ENCODE measurements at regions not wholly inside any gene's neighbourhood (a gene's known extent, or its start where the extent isn't known, plus 50 kb on each side); places are given as distances from the start of the nearest gene placed in this dataset.

DNA sequence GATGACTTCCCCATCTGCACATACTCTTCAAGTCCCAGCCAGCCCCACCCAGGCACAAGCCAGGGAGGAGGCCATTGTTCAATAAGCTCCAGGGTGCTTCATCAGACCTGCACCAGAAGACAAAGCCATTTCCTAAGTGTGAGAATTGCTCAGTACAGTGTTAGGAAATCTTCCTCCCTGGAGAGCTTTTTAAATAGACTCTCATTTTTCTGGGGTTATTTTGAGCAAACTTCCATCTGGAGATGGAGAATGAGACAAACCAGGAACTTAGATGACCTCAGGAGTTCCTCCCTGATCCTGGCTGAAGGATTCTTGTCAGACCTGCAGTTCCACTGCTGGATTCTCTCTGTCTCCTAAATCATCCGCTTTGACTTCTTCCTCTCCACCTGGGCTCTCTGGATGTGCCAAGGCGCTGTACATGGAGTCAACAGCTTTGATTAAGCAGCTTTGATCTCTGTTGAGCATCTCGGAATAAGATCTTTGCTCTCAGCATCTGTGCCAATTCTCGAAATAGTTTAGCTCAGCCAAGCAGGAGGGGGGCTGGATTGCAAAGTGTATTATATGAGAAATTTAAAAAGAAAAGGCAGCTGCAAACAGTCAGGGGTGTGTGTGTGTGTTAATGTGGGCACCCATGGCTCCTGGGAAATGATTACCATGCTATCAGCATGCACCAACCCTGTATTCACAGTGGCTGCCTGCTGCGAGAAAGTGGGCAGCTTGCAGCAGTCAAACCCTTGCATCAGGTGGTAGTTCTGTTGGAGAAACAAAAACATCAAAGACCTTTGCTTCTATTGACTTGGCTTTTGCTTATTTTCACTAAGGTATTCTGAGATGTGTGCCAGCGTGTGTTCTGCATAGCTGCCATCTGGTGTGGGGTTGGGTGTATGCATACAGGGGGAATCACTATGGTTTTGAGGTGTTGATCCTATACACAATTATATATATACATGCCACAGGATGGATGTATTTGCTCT, 70.2 kb upstream of the NAV2 start:
- DNase-seq (ENCODE audit: low read depth, low spot score): no peak
- no peak overlapping the region for H3K27ac ChIP-seq (ENCODE audit: low read depth, low read length)
- no peaks in the 10 kb centered on the region for H3K9me3 ChIP-seq (ENCODE audit: control insufficient read depth, insufficient read depth, low read length)
- no peak overlapping the region for H3K4me3 ChIP-seq (ENCODE audit: low read depth, low read length)
- CTCF ChIA-PET: no interaction called here
- POLR2A ChIA-PET: no interaction called here
- H3K27me3 ChIP-seq (ENCODE audit: control insufficient read depth, insufficient read depth, low read length): peaks cover 8% of the 10 kb centered on the region
- TF ChIP-seq, protein P1, sequence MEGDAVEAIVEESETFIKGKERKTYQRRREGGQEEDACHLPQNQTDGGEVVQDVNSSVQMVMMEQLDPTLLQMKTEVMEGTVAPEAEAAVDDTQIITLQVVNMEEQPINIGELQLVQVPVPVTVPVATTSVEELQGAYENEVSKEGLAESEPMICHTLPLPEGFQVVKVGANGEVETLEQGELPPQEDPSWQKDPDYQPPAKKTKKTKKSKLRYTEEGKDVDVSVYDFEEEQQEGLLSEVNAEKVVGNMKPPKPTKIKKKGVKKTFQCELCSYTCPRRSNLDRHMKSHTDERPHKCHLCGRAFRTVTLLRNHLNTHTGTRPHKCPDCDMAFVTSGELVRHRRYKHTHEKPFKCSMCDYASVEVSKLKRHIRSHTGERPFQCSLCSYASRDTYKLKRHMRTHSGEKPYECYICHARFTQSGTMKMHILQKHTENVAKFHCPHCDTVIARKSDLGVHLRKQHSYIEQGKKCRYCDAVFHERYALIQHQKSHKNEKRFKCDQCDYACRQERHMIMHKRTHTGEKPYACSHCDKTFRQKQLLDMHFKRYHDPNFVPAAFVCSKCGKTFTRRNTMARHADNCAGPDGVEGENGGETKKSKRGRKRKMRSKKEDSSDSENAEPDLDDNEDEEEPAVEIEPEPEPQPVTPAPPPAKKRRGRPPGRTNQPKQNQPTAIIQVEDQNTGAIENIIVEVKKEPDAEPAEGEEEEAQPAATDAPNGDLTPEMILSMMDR (IDR thresholded peaks at IDR 0.05; ENCODE audit: low read depth, low read length): no peak

DNA sequence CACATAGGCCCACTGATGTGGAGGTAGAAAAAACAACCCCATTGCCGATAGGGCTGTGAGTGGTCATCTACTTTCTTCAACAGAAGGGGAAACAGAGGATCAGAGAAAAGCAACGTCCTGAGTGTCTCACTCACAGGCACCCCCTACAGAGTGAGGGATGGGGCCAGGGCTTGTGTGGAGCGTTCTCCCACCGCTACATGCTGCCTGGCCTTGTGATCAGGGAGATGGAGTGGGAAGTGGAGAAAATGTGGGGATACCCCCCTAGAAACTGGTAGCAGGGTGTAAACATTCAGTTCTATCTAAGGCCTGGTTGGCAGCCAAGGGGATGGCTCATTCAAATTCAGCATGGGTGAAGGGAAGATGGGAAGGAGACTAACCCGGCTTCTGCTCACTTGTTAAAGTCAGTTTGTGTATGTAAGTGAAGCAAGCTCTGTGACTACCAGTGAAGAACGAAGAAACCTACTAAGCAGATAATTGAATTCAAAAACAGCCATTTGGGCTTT, 73.0 kb upstream of the NAV2 start:
- ChIA-PET POLR2A (no interaction called here), CTCF (no interaction called here)
- TF ChIP-seq, protein P1 (IDR thresholded peaks at IDR 0.05; ENCODE audit: low read depth, low read length): no peak
- DNase-seq (ENCODE audit: low read depth, low spot score): no peak
- H3K27ac ChIP-seq (ENCODE audit: low read depth, low read length): no peak overlapping the region
- no peak overlapping the region for H3K4me3 ChIP-seq (ENCODE audit: low read depth, low read length)
- H3K27me3 ChIP-seq (ENCODE audit: control insufficient read depth, insufficient read depth, low read length): peaks cover 8% of the 10 kb centered on the region
- peaks cover 3% of the 10 kb centered on the region; the same call in 1 of the 2 replicates for H3K9me3 ChIP-seq (ENCODE audit: control insufficient read depth, insufficient read depth, low read length)

DNA sequence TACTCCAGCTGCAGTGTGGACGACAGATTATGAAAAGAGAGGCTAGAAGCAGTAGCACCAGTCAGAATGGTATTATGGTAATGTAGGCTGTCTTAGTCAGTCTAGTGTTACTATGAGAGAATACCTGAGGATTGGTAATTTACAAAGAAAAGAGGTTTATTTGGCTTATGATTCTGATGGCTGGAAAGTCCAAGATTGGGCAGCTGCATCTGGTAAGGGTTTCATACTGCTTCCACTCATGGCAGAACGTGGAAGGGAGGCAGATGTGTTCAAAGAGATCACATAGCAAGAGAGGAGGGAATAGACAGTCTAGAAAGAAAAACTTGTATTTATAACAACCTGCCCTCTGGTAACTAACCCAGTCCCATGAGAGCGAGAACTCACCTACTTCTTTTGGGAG, 77.3 kb upstream of the NAV2 start:
- CTCF ChIA-PET: no interaction called here
- no peaks in the 10 kb centered on the region for H3K27me3 ChIP-seq (ENCODE audit: control insufficient read depth, insufficient read depth, low read length)
- POLR2A ChIA-PET: no interaction called here
- no peak overlapping the region for H3K4me3 ChIP-seq (ENCODE audit: low read depth, low read length)
- peaks cover 3% of the 10 kb centered on the region; the same call in 1 of the 2 replicates for H3K9me3 ChIP-seq (ENCODE audit: control insufficient read depth, insufficient read depth, low read length)
- TF ChIP-seq, protein P1 (IDR thresholded peaks at IDR 0.05; ENCODE audit: low read depth, low read length): no peak
- DNase-seq (ENCODE audit: low read depth, low spot score): no peak
- H3K27ac ChIP-seq (ENCODE audit: low read depth, low read length): no peak overlapping the region

DNA sequence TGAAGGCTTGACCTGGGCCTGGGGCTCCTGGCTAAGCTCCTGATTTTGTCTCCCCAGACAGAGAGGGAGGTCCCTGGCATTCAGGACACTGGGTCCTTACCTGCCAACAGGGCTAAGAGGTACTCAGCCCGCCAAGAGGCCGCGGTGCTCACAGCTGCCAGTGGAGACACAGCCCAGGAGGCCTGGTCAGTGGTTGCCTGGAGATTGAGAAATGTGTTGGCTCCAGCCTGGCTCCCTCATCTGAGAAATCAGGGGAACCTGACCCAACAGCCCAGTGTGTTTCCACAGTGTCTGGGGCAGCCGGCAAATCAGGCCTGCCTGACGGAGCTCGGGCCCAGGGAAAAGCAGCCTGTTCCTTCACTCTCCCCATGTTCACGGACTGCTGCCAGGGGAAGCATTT, 79.4 kb upstream of the NAV2 start:
- no peak for DNase-seq (ENCODE audit: low read depth, low spot score)
- Histone ChIP-seq H3K9me3 (ENCODE audit: control insufficient read depth, insufficient read depth, low read length) (peaks cover 3% of the 10 kb centered on the region; the same call in 1 of the 2 replicates), H3K27ac (ENCODE audit: low read depth, low read length) (no peak overlapping the region), H3K4me3 (ENCODE audit: low read depth, low read length) (no peak overlapping the region), H3K27me3 (ENCODE audit: control insufficient read depth, insufficient read depth, low read length) (no peaks in the 10 kb centered on the region)
- ChIA-PET CTCF (interaction anchor here (1.4 kb wide), 1 partner anchor 270 kb away, joined by 4 read pairs; no protein-coding TSS in a partner anchor), POLR2A (interaction anchor here (1.2 kb wide), 1 partner anchor 109 kb away, joined by 3 read pairs; no protein-coding TSS in a partner anchor)
- TF ChIP-seq, protein P1 (IDR thresholded peaks at IDR 0.05; ENCODE audit: low read depth, low read length): no peak

DNA sequence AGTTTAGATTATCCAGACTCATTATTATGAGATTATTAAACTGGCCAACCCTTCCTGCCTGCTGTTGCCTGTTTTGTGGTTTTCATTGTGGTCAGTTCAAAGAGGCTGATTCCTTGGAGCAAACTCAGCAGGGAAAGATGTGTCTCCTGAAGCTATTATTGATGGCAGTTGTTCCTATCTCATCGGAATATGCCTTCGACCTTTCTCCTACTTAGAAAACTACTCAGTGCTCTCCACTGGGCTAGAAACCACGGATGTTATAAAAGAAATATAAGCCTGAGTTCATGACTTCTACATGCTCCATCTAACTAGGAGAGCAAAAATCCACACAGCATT, 80.2 kb upstream of the NAV2 start:
- Histone ChIP-seq H3K27me3 (ENCODE audit: control insufficient read depth, insufficient read depth, low read length) (no peaks in the 10 kb centered on the region), H3K4me3 (ENCODE audit: low read depth, low read length) (no peak overlapping the region), H3K9me3 (ENCODE audit: control insufficient read depth, insufficient read depth, low read length) (peaks cover 3% of the 10 kb centered on the region; the same call in 1 of the 2 replicates), H3K27ac (ENCODE audit: low read depth, low read length) (no peak overlapping the region)
- POLR2A ChIA-PET: interaction anchor here (1.2 kb wide), 1 partner anchor 110 kb away, joined by 3 read pairs; no protein-coding TSS in a partner anchor
- TF ChIP-seq, protein P1 (IDR thresholded peaks at IDR 0.05; ENCODE audit: low read depth, low read length): no peak
- no peak for DNase-seq (ENCODE audit: low read depth, low spot score)
- CTCF ChIA-PET: interaction anchor here (0.8 to 1.4 kb wide), 2 partner anchors 20 to 271 kb away, joined by 3 to 4 read pairs; no protein-coding TSS in a partner anchor
